Mucosa of rectum (tissue), 2 donors: ENCODE measurements at regions not wholly inside any gene's neighbourhood (a gene's known extent, or its start where the extent isn't known, plus 50 kb on each side); places are given as distances from the start of the nearest gene placed in this dataset.

Experiments used
- H3K27ac ChIP-seq, 2 donors: one replicate each; pipeline ENCODE4 v1.7.0; 2013; ENCODE audit warnings: inconsistent platforms in 2 of 2, low read depth in 2 of 2, low read length in 2 of 2
- H3K27me3 ChIP-seq, 2 donors: one replicate each; pipeline ENCODE4 v1.7.0; 2013; ENCODE audit warnings: low read length in 2 of 2; ENCODE audit not compliant: control insufficient read depth in 2 of 2, insufficient read depth in 2 of 2
- H3K36me3 ChIP-seq, 2 donors: one replicate each; pipeline ENCODE4 v1.7.0; 2013; ENCODE audit warnings: low read length in 2 of 2; ENCODE audit not compliant: control insufficient read depth in 2 of 2, insufficient read depth in 2 of 2
- H3K4me1 ChIP-seq, 2 donors: one replicate each; pipeline ENCODE4 v1.7.0; 2013; ENCODE audit warnings: low read length in 2 of 2, mild to moderate bottlenecking in 1 of 2; ENCODE audit not compliant: control insufficient read depth in 2 of 2, insufficient read depth in 2 of 2
- H3K4me3 ChIP-seq, 2 donors: one replicate each; pipeline ENCODE4 v1.7.0; 2013; ENCODE audit warnings: low read length in 2 of 2
- H3K9ac ChIP-seq, 2 donors: one replicate each; pipeline ENCODE4 v1.7.0; 2013; ENCODE audit warnings: low read length in 2 of 2, low read depth in 1 of 2, mild to moderate bottlenecking in 1 of 2
- H3K9me3 ChIP-seq, 2 donors: one replicate each; pipeline ENCODE4 v1.7.0; 2013; ENCODE audit warnings: low read length in 2 of 2; ENCODE audit not compliant: control insufficient read depth in 2 of 2
- donor health status: healthy.
- donor health status: Normal muscosa, but diverticular disease.

DNA sequence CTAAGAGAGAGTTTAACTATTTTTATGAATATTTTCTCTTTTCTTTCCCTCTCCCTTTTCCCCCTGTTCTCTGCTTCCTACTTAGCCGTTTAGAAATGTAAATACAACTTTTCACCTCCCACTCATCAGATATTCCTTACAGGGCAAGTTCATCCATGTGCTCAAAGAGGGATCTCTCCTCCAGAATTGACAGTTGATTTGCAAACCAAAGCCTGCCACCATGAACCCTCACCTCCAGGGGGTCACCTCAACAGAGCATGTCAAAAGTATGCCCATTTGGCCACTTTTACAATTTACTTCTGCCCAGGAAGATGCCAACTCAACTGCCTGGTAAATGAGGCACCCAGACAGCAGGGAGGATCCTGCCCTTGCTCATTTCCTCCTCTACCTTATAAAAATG is 149.2 kb upstream of the GYPC start:
- Histone ChIP-seq H3K27ac (no peak overlapping the region), H3K4me1 (no peaks in the 10 kb centered on the region), H3K9me3 (no peaks in the 10 kb centered on the region), H3K9ac (no peak overlapping the region), H3K36me3 (no peaks in the 10 kb centered on the region), H3K4me3 (no peak overlapping the region), H3K27me3 (no peaks in the 10 kb centered on the region)

DNA sequence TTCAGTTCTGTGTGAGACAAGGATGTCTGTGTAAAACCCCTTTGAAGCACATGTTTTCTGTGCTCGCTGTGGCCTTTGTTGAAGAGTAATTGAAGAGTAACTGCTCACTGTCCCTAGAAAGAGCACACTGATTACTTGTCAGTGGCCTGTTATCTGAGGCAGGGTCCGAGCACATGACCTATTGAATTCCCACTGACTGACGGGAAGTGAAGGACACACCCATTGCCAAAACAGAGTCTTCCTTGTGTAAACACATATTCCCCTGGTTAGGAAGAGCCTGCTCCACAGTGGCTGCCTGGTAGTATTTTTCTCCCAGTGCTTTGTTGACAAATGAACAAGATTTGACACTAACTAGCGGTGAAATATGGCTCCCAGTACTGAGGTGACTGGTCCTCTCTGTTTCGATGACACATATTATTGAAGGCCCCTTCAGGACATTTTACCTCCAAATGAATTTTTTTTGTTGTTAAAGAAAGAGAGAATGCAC is 148.5 kb upstream of the GYPC start:
- H3K27ac ChIP-seq: no peak overlapping the region
- no peaks in the 10 kb centered on the region for H3K9me3 ChIP-seq
- H3K4me3 ChIP-seq: no peak overlapping the region
- no peaks in the 10 kb centered on the region for H3K27me3 ChIP-seq
- no peak overlapping the region for H3K9ac ChIP-seq
- no peaks in the 10 kb centered on the region for H3K4me1 ChIP-seq
- H3K36me3 ChIP-seq: no peaks in the 10 kb centered on the region

DNA sequence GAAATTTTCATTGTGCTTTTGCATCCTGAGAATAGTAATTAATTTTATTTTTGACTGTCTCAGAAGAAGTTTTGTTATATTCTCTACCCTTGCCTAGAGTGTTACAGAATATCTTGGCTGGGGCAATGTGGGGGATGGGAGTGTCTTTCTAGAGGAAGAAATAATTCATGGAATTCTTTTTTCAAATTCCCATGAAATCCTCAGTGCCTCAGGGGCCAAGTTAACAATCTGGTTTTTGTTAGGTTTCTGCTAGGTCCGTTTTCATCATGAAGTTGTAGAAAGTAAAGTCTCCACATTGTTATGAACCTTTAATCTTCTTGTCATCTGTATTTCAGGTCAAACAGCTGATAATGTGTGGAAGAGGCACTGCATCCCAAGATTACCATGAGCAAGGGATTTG is 145.6 kb upstream of the GYPC start:
- H3K27me3 ChIP-seq: no peaks in the 10 kb centered on the region
- no peaks in the 10 kb centered on the region for H3K9me3 ChIP-seq
- no peaks in the 10 kb centered on the region for H3K36me3 ChIP-seq
- H3K4me1 ChIP-seq: no peaks in the 10 kb centered on the region
- H3K4me3 ChIP-seq: no peak overlapping the region
- no peak overlapping the region for H3K27ac ChIP-seq
- H3K9ac ChIP-seq: no peak overlapping the region

DNA sequence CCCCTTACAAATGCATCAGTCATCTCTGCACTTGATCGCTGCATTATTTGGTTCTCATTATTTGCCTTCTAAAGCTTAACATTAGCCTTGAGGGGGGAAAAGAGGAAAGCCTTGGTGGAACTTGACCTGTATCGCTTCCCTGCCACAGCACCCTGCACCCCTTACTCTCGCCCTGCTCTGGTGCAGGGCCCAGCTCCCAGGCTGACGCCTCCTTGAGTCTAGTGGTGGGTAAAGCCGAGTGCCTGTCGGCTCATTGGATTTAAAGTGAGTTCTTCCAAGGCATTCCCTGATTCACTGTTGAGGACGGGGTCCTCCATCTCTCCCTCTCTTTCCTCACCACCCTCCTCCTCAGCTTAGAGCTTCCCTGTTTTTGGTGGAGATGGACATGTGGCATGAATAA is 145.0 kb upstream of the GYPC start:
- no peaks in the 10 kb centered on the region for H3K4me1 ChIP-seq
- no peaks in the 10 kb centered on the region for H3K9me3 ChIP-seq
- no peak overlapping the region for H3K4me3 ChIP-seq
- H3K27me3 ChIP-seq: no peaks in the 10 kb centered on the region
- no peaks in the 10 kb centered on the region for H3K36me3 ChIP-seq
- H3K27ac ChIP-seq: no peak overlapping the region
- no peak overlapping the region for H3K9ac ChIP-seq

DNA sequence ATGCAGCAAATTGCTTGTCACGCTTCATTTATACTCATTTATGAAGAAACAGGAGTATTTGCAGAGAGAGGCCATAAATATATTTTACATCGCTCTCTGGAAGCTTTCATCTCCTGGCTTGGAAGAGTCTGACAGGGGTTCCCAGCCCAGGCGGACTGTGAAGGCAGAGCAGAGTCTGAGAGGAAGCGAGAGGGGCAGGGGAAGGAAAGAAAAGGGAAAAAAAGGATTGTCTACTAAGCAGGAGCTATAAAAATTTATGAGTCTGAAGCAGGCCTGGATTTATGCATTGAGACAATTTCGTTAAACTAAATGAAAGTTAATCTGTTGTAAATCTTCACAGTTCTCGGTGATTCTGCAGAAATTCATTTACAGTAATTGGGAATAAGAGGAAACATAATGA is 143.9 kb upstream of the GYPC start:
- no peak overlapping the region for H3K27ac ChIP-seq
- no peaks in the 10 kb centered on the region for H3K27me3 ChIP-seq
- H3K36me3 ChIP-seq: no peaks in the 10 kb centered on the region
- no peak overlapping the region for H3K9ac ChIP-seq
- H3K4me3 ChIP-seq: no peak overlapping the region
- no peaks in the 10 kb centered on the region for H3K4me1 ChIP-seq
- H3K9me3 ChIP-seq: no peaks in the 10 kb centered on the region

DNA sequence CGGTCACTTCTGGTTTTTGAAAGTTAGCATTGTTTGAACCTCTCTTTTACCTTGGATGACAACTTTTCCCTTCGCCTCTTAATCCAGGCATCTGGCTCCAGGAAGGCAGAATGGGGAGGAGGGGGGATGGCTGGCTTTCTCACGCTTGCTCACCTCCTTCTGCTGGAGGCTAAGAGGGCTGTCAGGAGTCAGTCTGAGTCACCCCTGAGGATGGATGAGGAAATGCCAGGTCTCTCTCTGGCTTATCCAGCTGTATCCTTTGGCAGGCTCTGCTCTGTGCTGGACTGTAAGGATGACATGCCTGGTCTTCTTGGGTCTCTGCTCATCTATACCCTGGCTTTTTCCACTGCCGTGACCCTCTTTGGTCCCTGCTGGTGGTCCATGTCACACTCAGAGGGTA is 142.9 kb upstream of the GYPC start:
- Histone ChIP-seq H3K4me1 (no peaks in the 10 kb centered on the region), H3K36me3 (no peaks in the 10 kb centered on the region), H3K27me3 (no peaks in the 10 kb centered on the region), H3K27ac (no peak overlapping the region), H3K9me3 (no peaks in the 10 kb centered on the region), H3K4me3 (no peak overlapping the region), H3K9ac (no peak overlapping the region)

DNA sequence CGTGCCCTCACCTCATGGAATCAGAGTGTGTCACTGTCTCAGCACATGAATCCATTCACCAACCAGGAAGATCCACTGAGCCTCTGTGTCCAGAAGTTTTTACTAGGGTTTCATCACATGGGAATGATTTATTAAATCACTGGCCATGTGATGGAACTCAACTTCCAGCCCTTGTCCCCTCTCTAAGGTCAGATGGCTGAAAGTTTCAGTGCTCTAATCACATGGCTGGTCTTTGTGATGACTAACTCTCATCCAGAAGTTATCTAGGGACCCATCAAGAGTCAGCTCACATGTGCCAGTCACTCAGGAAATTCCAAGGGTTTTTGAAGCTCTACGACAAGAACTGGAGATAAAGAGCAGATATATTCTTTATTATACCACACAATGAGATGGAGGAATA is 140.5 kb upstream of the GYPC start:
- H3K9ac ChIP-seq: no peak overlapping the region
- no peak overlapping the region for H3K4me3 ChIP-seq
- no peaks in the 10 kb centered on the region for H3K9me3 ChIP-seq
- H3K27ac ChIP-seq: no peak overlapping the region
- H3K27me3 ChIP-seq: no peaks in the 10 kb centered on the region
- no peaks in the 10 kb centered on the region for H3K36me3 ChIP-seq
- no peaks in the 10 kb centered on the region for H3K4me1 ChIP-seq

DNA sequence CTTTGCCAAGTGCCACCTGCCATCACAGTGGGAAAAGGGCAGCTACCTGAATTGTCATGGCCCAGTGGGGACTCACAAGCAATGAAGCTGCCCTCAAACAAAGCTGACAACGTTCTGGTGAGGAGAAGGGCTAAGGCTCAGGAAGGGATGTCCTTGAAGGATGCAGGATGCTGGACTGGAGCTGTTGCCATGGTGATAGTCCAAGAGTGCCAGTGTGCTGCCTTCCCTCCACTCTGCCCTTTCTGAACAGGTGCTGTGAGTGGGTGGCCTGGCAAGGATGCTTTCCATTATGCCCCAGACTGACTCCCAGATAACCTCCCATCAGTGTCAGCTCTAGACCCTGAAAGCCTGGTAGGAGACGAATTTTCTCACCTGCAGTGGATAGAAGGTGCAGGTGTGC is 137.8 kb upstream of the GYPC start:
- Histone ChIP-seq H3K27me3 (no peaks in the 10 kb centered on the region), H3K9me3 (no peaks in the 10 kb centered on the region)

DNA sequence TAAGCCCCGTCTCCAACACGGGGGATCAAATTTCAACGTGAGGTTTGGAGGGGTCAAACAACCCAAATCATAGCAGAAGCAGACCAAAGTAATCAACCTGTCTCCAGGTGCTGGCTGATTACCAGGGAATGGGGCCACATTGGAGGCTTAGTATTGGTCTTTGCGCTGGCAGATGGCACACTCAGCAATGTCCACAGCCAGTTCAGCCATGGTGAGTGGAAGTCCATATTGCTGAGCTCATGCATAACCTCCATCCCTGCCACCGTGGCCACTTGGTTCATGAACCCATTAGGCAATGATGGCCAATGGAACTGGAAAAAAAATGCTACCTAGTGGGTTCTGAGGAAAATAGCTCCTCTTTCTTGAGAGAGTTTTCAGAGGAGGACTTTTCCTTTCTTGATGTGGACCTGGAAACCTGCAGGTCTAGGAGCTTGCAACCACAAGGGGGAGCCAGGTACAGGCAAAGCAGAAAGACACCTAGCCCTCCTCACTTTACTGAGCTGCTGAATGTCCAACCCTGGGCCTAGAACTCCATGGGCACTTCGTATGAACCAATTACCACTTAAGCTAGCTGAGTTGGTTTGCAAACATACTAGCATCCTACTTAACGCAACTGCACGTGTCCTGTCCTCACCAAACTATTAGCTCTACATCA is 128.0 kb upstream of the GYPC start:
- H3K4me3 ChIP-seq: no peak overlapping the region
- H3K9ac ChIP-seq: no peak overlapping the region
- no peaks in the 10 kb centered on the region for H3K9me3 ChIP-seq
- H3K27me3 ChIP-seq: no peaks in the 10 kb centered on the region
- no peaks in the 10 kb centered on the region for H3K36me3 ChIP-seq
- no peak overlapping the region for H3K27ac ChIP-seq
- no peaks in the 10 kb centered on the region for H3K4me1 ChIP-seq

More for the DNA sequence above, 137.8 kb upstream of the GYPC start:
- no peak overlapping the region for H3K9ac ChIP-seq
- no peaks in the 10 kb centered on the region for H3K36me3 ChIP-seq
- no peak overlapping the region for H3K4me3 ChIP-seq
- H3K27ac ChIP-seq: no peak overlapping the region
- no peaks in the 10 kb centered on the region for H3K4me1 ChIP-seq

DNA sequence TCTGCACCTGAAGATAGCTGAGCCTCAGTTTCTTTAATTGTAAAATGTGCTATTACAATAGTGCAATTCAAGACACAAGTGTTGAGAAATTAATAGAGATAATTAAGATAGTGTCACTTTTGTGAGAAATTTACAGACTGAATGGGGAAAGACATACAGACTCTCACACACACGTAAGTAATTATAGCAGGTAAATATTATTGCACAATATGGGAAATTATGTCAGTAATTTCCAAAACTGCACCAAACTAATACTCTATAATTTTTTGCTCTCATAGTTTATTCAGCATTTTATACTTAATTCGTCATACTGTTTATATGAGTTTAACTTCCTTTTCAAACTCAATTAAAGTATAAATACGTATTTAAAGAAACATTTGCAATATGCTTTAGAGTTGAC is 124.9 kb upstream of the GYPC start:
- Histone ChIP-seq H3K9me3 (no peaks in the 10 kb centered on the region), H3K4me3 (no peak overlapping the region), H3K27ac (no peak overlapping the region), H3K27me3 (no peaks in the 10 kb centered on the region), H3K4me1 (no peaks in the 10 kb centered on the region), H3K9ac (no peak overlapping the region), H3K36me3 (no peaks in the 10 kb centered on the region)

DNA sequence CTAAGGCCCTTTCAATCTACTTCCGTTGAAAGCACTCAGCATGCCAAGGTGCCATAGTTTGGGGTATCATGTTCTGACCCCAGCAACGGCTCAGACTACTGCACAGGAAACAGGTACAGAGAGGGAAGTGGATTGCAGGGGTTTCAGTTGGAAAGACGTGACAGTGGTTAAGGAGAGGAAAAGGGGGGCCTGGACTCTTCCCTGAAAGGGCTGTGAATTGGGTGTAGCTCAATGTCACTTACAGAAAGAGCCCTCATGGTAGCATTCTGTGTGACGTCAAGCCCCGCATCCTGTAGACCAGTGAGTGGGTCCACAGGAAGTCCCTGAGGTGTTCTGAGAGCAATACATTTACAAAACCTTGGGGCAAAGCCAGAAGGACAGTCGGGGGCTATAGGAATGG is 121.5 kb upstream of the GYPC start:
- Histone ChIP-seq H3K4me1 (no peaks in the 10 kb centered on the region), H3K4me3 (no peak overlapping the region), H3K9me3 (no peaks in the 10 kb centered on the region), H3K9ac (no peak overlapping the region), H3K27me3 (no peaks in the 10 kb centered on the region), H3K36me3 (no peaks in the 10 kb centered on the region), H3K27ac (no peak overlapping the region)
